ENCODE measurements at regions not wholly inside any gene's neighbourhood (a gene's known extent, or its start where the extent isn't known, plus 50 kb on each side); places are given as distances from the start of the nearest gene placed in this dataset.
"Not testable (repeated sequence)": the region's sequence is repeated elsewhere in the genome, so short reads cannot be mapped to it uniquely, and the experiment has no call there.

- TF ChIP-seq CTCF (IDR thresholded peaks at IDR 0.05; ENCODE audit: insufficient read depth, low read length, severe bottlenecking), result no peak
- DNase-seq (ENCODE audit: low read depth), result no peak
- Histone ChIP-seq H3K4me3 (ENCODE audit: low read depth, low read length) (no peak overlapping the region), H3K36me3 (ENCODE audit: control insufficient read depth, insufficient read depth, low read length) (no peaks in the 10 kb centered on the region), H3K27me3 (ENCODE audit: control insufficient read depth, insufficient read depth, low read length) (peaks cover 2% of the 10 kb centered on the region)
- FAIRE-seq, result no peak
These were observed 245.3 kb upstream of the P2RY1 start for GRCh38 chr3:152589644-152590043.

- Histone ChIP-seq H3K36me3 (ENCODE audit: control insufficient read depth, insufficient read depth, low read length) (no peaks in the 10 kb centered on the region), H3K4me3 (ENCODE audit: low read depth, low read length) (no peak overlapping the region), H3K27me3 (ENCODE audit: control insufficient read depth, insufficient read depth, low read length) (no peaks in the 10 kb centered on the region)
- FAIRE-seq (no peak), DNase-seq (ENCODE audit: low read depth) (no peak)
- no peak for TF ChIP-seq CTCF (IDR thresholded peaks at IDR 0.05; ENCODE audit: insufficient read depth, low read length, severe bottlenecking)
These were observed 243.4 kb upstream of the P2RY1 start for GRCh38 chr3:152591515-152591914.

GRCh38 chr3:152593242-152593641 lies 241.7 kb upstream of the P2RY1 start:
- no peak for TF ChIP-seq CTCF (IDR thresholded peaks at IDR 0.05; ENCODE audit: insufficient read depth, low read length, severe bottlenecking)
- H3K36me3 ChIP-seq (ENCODE audit: control insufficient read depth, insufficient read depth, low read length), result no peaks in the 10 kb centered on the region
- DNase-seq (ENCODE audit: low read depth) (no peak), FAIRE-seq (no peak)
- H3K4me3 ChIP-seq (ENCODE audit: low read depth, low read length), result no peak overlapping the region
- no peaks in the 10 kb centered on the region for H3K27me3 ChIP-seq (ENCODE audit: control insufficient read depth, insufficient read depth, low read length)

- Histone ChIP-seq H3K27me3 (ENCODE audit: control insufficient read depth, insufficient read depth, low read length) (no peaks in the 10 kb centered on the region), H3K4me3 (ENCODE audit: low read depth, low read length) (no peak overlapping the region), H3K36me3 (ENCODE audit: control insufficient read depth, insufficient read depth, low read length) (no peaks in the 10 kb centered on the region)
- peak; percentile 18 for DNase-seq (ENCODE audit: low read depth)
- no peak for TF ChIP-seq CTCF (IDR thresholded peaks at IDR 0.05; ENCODE audit: insufficient read depth, low read length, severe bottlenecking)
- no peak for FAIRE-seq
These were observed 238.7 kb upstream of the P2RY1 start for GRCh38 chr3:152595975-152596821.

GRCh38 chr3:152596832-152597231 lies 238.1 kb upstream of the P2RY1 start:
- H3K4me3 ChIP-seq (ENCODE audit: low read depth, low read length); DNase-seq (ENCODE audit: low read depth); H3K36me3 ChIP-seq (ENCODE audit: control insufficient read depth, insufficient read depth, low read length); H3K27me3 ChIP-seq (ENCODE audit: control insufficient read depth, insufficient read depth, low read length); FAIRE-seq: not testable (repeated sequence)

GRCh38 chr3:152606146-152606545 lies 228.8 kb upstream of the P2RY1 start:
- Histone ChIP-seq H3K36me3 (ENCODE audit: control insufficient read depth, insufficient read depth, low read length) (no peaks in the 10 kb centered on the region), H3K4me3 (ENCODE audit: low read depth, low read length) (no peak overlapping the region), H3K27me3 (ENCODE audit: control insufficient read depth, insufficient read depth, low read length) (no peaks in the 10 kb centered on the region)
- no peak for TF ChIP-seq CTCF (IDR thresholded peaks at IDR 0.05; ENCODE audit: insufficient read depth, low read length, severe bottlenecking)
- no peak for FAIRE-seq
- DNase-seq (ENCODE audit: low read depth), result no peak

All from bronchial epithelial cell (primary cell).